ENCODE measurements at regions not wholly inside any gene's neighbourhood (a gene's known extent, or its start where the extent isn't known, plus 50 kb on each side); places are given as distances from the start of the nearest gene placed in this dataset.
A peak's percentile ranks its signal among the peaks of the same experiment; 100 is the strongest.
"Not testable (repeated sequence)": the region's sequence is repeated elsewhere in the genome, so short reads cannot be mapped to it uniquely, and the experiment has no call there.

- no peak overlapping the region for H3K27ac ChIP-seq (ENCODE audit: low read length)
- no peaks in the 10 kb centered on the region for H3K79me2 ChIP-seq (ENCODE audit: insufficient read depth, low read length)
- TF ChIP-seq EZH2 (IDR thresholded peaks at IDR 0.05; ENCODE audit: borderline replicate concordance, low read depth, low read length, severe bottlenecking) (no peak), CTCF (IDR thresholded peaks at IDR 0.05; ENCODE audit: borderline replicate concordance, extremely low read depth, low read length, poor library complexity, severe bottlenecking) (no peak)
- no peak overlapping the region for H3K4me2 ChIP-seq (ENCODE audit: insufficient read depth, low read length)
- DNase-seq (no peak), ATAC-seq (ENCODE audit: insufficient read depth, low read depth) (peak; percentile 74)
- no peak overlapping the region for H3K4me3 ChIP-seq (ENCODE audit: low read depth in 1 of 2, low read length in 2 of 2)
- peaks cover 8% of the 10 kb centered on the region for H3K9me3 ChIP-seq (ENCODE audit: insufficient read depth, low read length, severe bottlenecking)
- H3K4me1 ChIP-seq (ENCODE audit: insufficient read depth, low read length): no peaks in the 10 kb centered on the region; the same call in 1 of the 2 replicates
- H3K27me3 ChIP-seq (ENCODE audit: insufficient read depth, low read length, poor library complexity): no peaks in the 10 kb centered on the region
- no peaks in the 10 kb centered on the region for H3K36me3 ChIP-seq (ENCODE audit: insufficient read depth, low read length)
- H4K20me1 ChIP-seq (ENCODE audit: insufficient read depth, low read length): no peaks in the 10 kb centered on the region
- no peak overlapping the region for H3K9ac ChIP-seq (ENCODE audit: low read depth, low read length)
- no peak overlapping the region for H2AFZ ChIP-seq (ENCODE audit: low read depth, low read length)
Measured at GRCh38 chr15:17026633-17027032, 3515.0 kb downstream of the GOLGA6L6 start.

- not testable (repeated sequence) for H3K4me1 ChIP-seq (ENCODE audit: insufficient read depth, low read length); H3K9me3 ChIP-seq (ENCODE audit: insufficient read depth, low read length, severe bottlenecking); H4K20me1 ChIP-seq (ENCODE audit: insufficient read depth, low read length); H3K36me3 ChIP-seq (ENCODE audit: insufficient read depth, low read length); DNase-seq; H3K4me3 ChIP-seq (ENCODE audit: low read depth in 1 of 2, low read length in 2 of 2); H2AFZ ChIP-seq (ENCODE audit: low read depth, low read length); ATAC-seq (ENCODE audit: insufficient read depth, low read depth); H3K4me2 ChIP-seq (ENCODE audit: insufficient read depth, low read length); H3K27ac ChIP-seq (ENCODE audit: low read length); H3K79me2 ChIP-seq (ENCODE audit: insufficient read depth, low read length); H3K9ac ChIP-seq (ENCODE audit: low read depth, low read length); H3K27me3 ChIP-seq (ENCODE audit: insufficient read depth, low read length, poor library complexity)
Measured at GRCh38 chr15:17022040-17022439, 3519.6 kb downstream of the GOLGA6L6 start.

Data from DND-41 (cell line).